Islet of Langerhans (tissue), 1 donor: ENCODE measurements at regions not wholly inside any gene's neighbourhood (a gene's known extent, or its start where the extent isn't known, plus 50 kb on each side); places are given as distances from the start of the nearest gene placed in this dataset.
A peak's percentile ranks its signal among the peaks of the same experiment; 100 is the strongest.

Experiments
- FAIRE-seq: peaks from one replicate; lab custom pipeline; 2011; peaks lifted over from hg19 to GRCh38; lab: Jason Lieb, UNC

DNA sequence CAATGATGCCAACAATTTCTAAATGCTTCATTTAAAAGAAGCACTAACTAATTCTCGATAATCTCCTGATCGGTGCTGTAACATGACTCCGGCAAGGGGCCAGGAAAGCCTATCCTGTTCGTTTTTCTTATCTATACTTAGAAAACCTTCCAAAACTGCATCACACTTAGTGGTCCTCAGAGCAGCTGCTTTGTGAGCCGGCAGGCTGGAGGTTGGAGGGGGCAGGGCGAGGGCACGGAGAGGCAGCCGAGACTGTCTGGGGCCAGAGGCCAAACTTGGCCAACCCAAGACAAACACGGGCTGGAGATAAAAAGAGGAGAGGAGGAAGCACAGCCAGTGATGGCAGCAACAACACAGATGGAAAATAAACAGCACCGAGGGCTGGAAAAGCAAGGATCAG lies 455.7 kb downstream of the BCOR start:
- no peak for FAIRE-seq

- FAIRE-seq: no peak
Measured at GRCh38 chrX:39643550-39643949, 454.2 kb downstream of the BCOR start.

- no peak for FAIRE-seq
Measured at GRCh38 chrX:39645178-39645895, 452.4 kb downstream of the BCOR start.

GRCh38 chrX:39648548-39649254 lies 449.1 kb downstream of the BCOR start:
- no peak for FAIRE-seq

DNA sequence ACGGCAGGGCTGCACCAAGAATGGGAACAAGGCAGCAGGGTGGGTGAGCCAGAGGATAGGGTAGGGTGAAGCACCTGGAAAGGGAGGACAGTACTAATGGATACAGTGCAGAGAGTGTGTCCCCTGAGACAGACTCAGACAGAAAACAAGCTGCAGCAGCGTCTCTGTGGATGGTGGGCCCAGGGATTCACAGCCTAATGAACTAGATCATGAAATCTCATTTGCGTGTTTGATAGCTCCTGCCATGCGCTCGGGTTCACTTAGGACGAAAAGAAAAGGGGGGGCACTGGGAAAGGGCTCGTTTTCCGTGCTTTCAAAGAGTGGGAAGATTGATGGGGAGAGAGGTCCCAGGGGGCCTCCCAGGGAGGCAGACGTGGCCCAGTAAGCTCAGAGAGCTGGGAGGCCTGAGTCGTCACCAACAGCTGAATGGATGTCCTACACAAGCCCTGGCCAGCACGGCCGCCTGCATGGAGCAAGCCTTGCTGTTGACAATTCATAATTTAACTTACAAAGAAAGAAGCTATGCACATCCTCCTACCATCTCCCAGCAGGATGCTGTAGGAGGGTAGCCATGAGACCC lies 446.9 kb downstream of the BCOR start:
- no peak for FAIRE-seq

GRCh38 chrX:39652336-39652735 lies 445.4 kb downstream of the BCOR start:
- FAIRE-seq: no peak

GRCh38 chrX:39653691-39654090 lies 444.1 kb downstream of the BCOR start:
- FAIRE-seq: no peak

GRCh38 chrX:39654183-39654925 lies 443.4 kb downstream of the BCOR start:
- no peak for FAIRE-seq

- FAIRE-seq: no peak
Measured at GRCh38 chrX:39654952-39655351, 442.8 kb downstream of the BCOR start.

GRCh38 chrX:39661116-39661907 lies 436.4 kb downstream of the BCOR start:
- FAIRE-seq: no peak

DNA sequence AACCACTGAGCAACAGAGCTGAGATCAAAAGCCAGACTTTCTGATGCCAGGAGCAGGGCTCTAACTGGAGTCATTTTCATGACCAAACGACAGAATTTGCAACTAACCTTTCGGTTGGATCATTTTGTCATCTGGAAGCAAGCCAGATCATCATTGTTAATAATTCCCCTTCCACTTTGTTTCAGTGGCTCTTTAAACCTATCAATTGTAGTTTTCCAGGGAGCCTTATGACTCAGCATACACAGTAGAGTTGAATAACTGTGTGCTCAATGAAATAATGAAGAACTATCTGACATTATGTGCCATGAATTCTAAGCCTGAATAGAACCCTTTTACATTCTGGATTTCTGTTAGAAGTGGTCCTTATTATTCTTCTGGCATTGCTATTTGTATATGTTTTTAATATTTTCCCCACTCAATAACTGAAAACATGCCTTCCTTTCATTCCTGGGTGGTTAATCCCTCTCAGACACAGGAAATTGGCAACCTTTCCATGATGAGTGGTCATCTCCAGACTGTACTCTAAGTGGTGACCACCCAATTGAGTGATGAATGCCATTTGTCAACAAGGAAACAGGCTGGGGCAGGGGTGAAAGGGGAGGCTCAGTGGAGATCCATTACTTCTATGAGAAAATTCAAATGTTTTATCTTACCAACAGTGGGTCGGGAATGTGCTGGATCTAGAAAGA lies 431.8 kb downstream of the BCOR start:
- peak; percentile 51 for FAIRE-seq

- no peak for FAIRE-seq
Measured at GRCh38 chrX:39667191-39667590, 430.6 kb downstream of the BCOR start.

DNA sequence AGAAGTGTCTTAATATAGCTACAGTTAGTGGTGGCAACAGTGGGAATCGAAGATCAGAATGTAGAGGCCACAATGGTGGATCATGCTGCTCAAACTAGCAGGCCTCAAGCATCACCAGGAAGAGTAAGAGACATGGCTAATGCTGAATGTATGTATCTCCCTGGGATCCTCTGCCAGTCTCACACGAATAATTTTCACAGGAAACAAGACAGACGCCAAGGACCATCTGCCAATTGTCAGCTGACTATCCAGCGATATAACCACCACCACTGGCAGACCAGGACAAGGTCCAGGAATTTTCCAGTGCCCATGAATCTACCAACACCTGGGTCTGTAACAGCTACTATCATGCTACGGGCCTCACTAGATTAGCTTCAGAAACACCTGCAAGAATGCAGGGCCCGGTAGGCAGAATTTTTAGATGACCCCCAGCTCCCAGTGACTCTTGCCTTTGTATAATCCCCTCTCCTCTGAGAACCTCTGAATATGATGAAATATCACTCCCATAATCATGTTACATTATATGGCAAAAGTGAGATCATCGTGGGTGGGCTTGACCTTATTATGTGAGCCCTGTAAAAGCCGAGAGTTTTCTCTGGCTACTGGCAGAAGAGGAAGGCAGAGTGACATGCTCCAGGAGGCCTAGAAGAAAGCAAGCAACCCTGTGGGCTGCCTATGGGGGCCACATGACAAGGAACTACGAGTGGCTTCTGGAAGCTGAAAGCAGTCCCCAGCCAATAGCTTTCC lies 429.8 kb downstream of the BCOR start:
- FAIRE-seq: no peak

- no peak for FAIRE-seq
Measured at GRCh38 chrX:39669668-39670067, 428.1 kb downstream of the BCOR start.

DNA sequence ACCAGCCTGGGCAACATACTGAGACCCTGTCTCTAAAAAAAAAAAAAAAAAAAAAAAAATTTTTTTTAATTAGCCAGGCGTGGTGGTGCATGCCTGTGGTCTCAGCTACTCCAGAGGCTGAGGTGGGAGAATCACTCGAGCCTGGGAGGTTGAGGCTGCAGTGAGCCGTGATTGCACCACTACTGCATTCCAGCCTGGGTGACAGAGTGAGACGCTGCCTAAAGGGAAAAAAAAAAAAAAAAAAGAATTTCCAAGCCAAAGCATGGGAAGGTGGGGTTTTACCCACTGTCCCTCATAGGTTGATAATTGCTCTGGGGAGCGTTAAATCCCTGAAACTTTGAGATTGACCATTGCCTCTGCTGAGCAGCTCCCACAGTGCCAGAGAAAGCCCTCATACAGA lies 427.5 kb downstream of the BCOR start:
- peak; percentile 92 for FAIRE-seq

DNA sequence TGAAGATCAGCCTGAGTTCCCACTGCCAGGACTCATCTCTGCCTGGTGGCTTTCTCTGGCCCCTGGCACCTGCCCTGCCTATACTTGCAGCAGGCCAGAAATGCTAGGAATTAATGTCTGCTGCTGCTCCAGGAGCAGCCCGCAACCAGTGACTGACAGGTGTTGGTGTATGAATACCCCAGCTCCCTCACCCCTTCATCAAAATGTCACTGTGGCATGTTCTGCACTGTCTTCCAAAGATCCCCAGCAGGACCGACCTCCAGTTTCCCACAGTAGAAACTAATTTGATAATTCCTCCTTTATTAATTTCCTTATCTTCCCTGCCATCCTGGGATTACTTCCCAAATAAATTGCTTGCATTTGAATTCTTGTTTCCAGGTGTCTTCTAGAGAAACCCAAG lies 425.4 kb downstream of the BCOR start:
- FAIRE-seq: no peak

DNA sequence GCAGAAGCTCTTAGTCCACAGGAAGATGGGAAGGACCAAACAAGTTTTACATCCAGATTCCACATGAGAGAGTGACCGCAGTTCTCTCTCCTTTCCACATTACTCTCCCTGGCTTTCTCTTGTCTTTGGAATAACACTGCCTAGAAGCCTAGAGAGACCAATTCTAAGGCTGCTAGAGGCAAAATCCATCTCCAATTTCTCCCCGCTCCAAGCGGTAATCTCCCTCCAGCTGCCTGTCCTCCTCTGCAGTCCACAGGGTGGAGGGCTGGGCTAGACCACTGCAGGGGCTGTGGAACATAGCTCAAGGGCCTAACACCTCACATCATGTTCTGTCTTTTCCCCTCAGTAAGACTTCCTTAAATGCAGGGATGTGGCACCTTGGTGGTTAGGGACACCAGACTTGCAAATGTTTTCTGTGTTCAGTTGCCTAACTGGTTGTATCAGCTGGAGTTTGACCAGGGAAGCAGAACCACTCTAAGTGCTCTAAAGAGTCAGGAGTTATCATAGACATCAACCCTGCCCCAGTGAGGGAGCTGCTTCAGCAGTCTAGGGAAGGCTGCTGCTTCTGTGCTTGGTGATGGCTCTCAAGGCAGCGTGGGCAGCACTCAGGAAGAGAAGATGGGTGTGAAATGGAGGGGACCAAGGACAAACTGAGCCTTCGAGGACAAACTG lies 423.1 kb downstream of the BCOR start:
- no peak for FAIRE-seq

GRCh38 chrX:39675162-39675553 lies 422.6 kb downstream of the BCOR start:
- no peak for FAIRE-seq

DNA sequence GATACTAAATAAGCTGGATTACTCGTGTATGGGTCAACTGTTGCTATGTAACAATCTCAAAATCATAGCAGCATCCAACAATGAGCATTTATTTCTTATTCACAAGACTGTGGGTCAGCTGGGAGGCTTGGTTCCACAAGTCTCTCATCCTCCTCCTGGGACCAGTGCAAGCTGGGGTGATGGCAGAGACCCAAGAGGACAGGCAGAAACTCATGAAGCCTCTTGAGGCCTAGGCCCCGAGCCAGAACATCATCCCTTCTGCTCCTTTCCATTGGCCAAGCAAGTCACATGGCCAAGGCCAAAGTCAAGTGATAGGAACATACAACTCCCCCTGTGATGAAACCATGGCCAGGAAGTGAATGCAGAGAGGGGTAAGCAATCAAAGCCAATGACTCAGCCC lies 422.1 kb downstream of the BCOR start:
- no peak for FAIRE-seq

DNA sequence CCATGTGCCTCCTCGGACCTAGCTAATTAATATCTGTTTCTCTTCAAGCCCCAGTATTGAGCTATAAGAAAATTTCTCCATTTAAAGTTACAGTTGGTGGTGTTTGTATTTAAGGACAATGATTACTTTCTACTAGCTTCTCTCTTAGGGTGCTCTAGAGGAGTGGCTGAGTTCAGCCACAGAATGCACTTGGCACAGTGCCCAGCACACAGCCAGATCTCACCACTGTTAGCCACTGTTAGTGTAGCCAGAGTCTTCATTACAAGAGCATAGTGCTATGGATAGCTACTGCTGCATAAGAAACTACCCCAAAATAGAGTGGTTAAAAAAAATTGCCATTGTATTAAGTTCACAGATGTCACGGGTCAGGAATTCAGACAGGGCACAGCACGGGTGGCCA lies 421.3 kb downstream of the BCOR start:
- no peak for FAIRE-seq
